ENCODE measurements at regions not wholly inside any gene's neighbourhood (a gene's known extent, or its start where the extent isn't known, plus 50 kb on each side); places are given as distances from the start of the nearest gene placed in this dataset.

DNA sequence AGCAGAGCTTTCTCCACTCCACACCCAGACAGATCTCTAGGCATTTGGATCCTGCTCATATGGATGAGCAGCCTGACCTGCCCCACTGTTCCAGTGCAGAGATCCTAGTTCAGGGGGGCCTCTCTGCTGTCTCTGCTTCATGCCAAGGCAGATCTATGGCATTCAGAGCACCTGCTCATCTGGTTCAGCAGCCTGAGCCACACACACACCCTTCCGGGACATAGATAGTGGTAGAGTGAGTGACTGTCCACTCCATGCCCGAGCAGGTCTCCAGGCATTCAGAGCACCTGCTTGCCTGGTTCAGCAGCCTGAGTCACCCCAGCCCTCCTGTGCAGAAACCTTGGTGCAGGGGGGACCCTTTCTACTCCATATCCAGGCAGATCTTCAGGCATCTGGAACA is 54.3 kb upstream of the ZNF800 start:
- TF ChIP-seq GABPA (IDR thresholded peaks at IDR 0.05; ENCODE audit: borderline replicate concordance, insufficient read depth, low read length) (no peak), POU5F1 (IDR thresholded peaks at IDR 0.05; ENCODE audit: low read depth, low read length) (no peak), KDM4A (IDR thresholded peaks at IDR 0.05; ENCODE audit: low read depth, low read length, severe bottlenecking) (no peak), SRF (IDR thresholded peaks at IDR 0.05; ENCODE audit: low read depth, low read length) (no peak), TAF7 (optimal IDR thresholded peaks at IDR 0.05; ENCODE audit: borderline replicate concordance, low read depth, low read length) (no peak), CREB1 (IDR thresholded peaks at IDR 0.05) (no peak), POLR2AphosphoS5 (IDR thresholded peaks at IDR 0.05; ENCODE audit: low read depth, low read length) (no peak), FOSL1 (IDR thresholded peaks at IDR 0.05; ENCODE audit: insufficient read depth, low read depth, low read length) (no peak)
- Histone ChIP-seq H3K27me3 (replicated peaks in 1 of 4; ENCODE audit: control insufficient read depth in 3 of 4, extremely low read depth in 1 of 4, insufficient read depth in 3 of 4, low read length in 3 of 4) (no peaks in the 10 kb centered on the region), H3K18ac (ENCODE audit: extremely low read depth, low read length) (no peak overlapping the region), H3K4me1 (replicated peaks in 1 of 4; ENCODE audit: control insufficient read depth in 3 of 4, insufficient read depth in 4 of 4, low read length in 3 of 4) (no peaks in the 10 kb centered on the region), H2BK20ac (ENCODE audit: low read length) (no peak overlapping the region), H3K9ac (replicated peaks in 1 of 4; ENCODE audit: extremely low read depth in 1 of 4, low read depth in 3 of 4, low read length in 3 of 4) (no peak overlapping the region), H3K79me2 (ENCODE audit: control insufficient read depth in 1 of 2, insufficient read depth in 2 of 2, low read length in 2 of 2) (no peaks in the 10 kb centered on the region), H3K4ac (replicated peaks; ENCODE audit: insufficient read length, low read depth, low read length) (no peak overlapping the region), H4K91ac (replicated peaks; ENCODE audit: insufficient read length, low read length) (no peak overlapping the region), H2BK12ac (ENCODE audit: low read depth, low read length) (no peak overlapping the region), H3K79me1 (ENCODE audit: low read depth, low read length) (no peaks in the 10 kb centered on the region), H3K9me3 (ENCODE audit: insufficient read depth in 2 of 2, low read depth in 1 of 2, low read length in 1 of 2) (peaks cover 11 to 13% of the 10 kb centered on the region in 2 experiments), H3K36me3 (ENCODE audit: control insufficient read depth in 2 of 4, insufficient read depth in 4 of 4, low read length in 3 of 4) (no peaks in the 10 kb centered on the region; a peak in 1 of 8 replicates), H4K8ac (ENCODE audit: extremely low read depth, insufficient read depth, low read length) (no peak overlapping the region), H3K14ac (ENCODE audit: insufficient read length) (no peak overlapping the region), H3K23ac (ENCODE audit: insufficient read length) (no peak overlapping the region), H2BK5ac (ENCODE audit: low read depth, low read length) (no peak overlapping the region), H3K23me2 (ENCODE audit: low read depth, low read length) (no peaks in the 10 kb centered on the region; the same call in 1 of the 2 replicates), H2AK5ac (ENCODE audit: low read depth, low read length) (no peak overlapping the region), H3K4me3 (ENCODE audit: extremely low read depth in 1 of 4, insufficient read depth in 2 of 4, low read depth in 3 of 4, low read length in 4 of 4) (no peak overlapping the region), H4K20me1 (replicated peaks in 1 of 2; ENCODE audit: control insufficient read depth in 1 of 2, insufficient read depth in 2 of 2, low read length in 2 of 2) (no peaks in the 10 kb centered on the region), H4K5ac (ENCODE audit: insufficient read length, low read depth, low read length) (no peak overlapping the region), H3K56ac (replicated peaks; ENCODE audit: insufficient read length, low read depth, low read length) (no peak overlapping the region), H2BK15ac (ENCODE audit: low read length) (no peak overlapping the region), H2AFZ (ENCODE audit: low read length) (no peak overlapping the region), H3K27ac (ENCODE audit: low read depth, low read length) (no peak overlapping the region), H3K4me2 (ENCODE audit: insufficient read depth in 1 of 2, low read depth in 2 of 2, low read length in 2 of 2) (no peak overlapping the region), H2BK120ac (replicated peaks; ENCODE audit: low read depth, low read length) (no peak overlapping the region)
- DNase-seq (ENCODE audit: low read depth in 1 of 2, low spot score in 2 of 2) (no peak), FAIRE-seq (no peak)
- ChIA-PET CTCF (ENCODE audit: partially characterized antibody) (interaction anchor here (0.6 to 4.1 kb wide), 37 partner anchors 8 to 593 kb away, joined by 3 to 26 read pairs (median 4); partner anchors contain the start of gene ARF5), POLR2A (ENCODE audit: partially characterized antibody) (no interaction called here)
- WGBS, 2 experiments (ENCODE audit: extremely low coverage in 1 of 2, insufficient coverage in 1 of 2, insufficient read length in 1 of 2, insufficient replicate concordance in 2 of 2, low coverage in 1 of 2, low lambda C conversion rate in 2 of 2, missing lambda C conversion rate in 1 of 2) = 85% methylated on average over 2 of the region's 2 CpGs; no CpG with 5 or more reads in 1 of the 2 experiments
